ENCODE measurements at regions not wholly inside any gene's neighbourhood (a gene's known extent, or its start where the extent isn't known, plus 50 kb on each side); places are given as distances from the start of the nearest gene placed in this dataset.

- TF ChIP-seq, protein P1, sequence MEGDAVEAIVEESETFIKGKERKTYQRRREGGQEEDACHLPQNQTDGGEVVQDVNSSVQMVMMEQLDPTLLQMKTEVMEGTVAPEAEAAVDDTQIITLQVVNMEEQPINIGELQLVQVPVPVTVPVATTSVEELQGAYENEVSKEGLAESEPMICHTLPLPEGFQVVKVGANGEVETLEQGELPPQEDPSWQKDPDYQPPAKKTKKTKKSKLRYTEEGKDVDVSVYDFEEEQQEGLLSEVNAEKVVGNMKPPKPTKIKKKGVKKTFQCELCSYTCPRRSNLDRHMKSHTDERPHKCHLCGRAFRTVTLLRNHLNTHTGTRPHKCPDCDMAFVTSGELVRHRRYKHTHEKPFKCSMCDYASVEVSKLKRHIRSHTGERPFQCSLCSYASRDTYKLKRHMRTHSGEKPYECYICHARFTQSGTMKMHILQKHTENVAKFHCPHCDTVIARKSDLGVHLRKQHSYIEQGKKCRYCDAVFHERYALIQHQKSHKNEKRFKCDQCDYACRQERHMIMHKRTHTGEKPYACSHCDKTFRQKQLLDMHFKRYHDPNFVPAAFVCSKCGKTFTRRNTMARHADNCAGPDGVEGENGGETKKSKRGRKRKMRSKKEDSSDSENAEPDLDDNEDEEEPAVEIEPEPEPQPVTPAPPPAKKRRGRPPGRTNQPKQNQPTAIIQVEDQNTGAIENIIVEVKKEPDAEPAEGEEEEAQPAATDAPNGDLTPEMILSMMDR (IDR thresholded peaks at IDR 0.05; ENCODE audit: low read depth, low read length), result no peak
- TF ChIP-seq, protein P2, sequence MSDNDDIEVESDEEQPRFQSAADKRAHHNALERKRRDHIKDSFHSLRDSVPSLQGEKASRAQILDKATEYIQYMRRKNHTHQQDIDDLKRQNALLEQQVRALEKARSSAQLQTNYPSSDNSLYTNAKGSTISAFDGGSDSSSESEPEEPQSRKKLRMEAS (IDR thresholded peaks at IDR 0.05; ENCODE audit: low read depth, low read length), result no peak
Observed at GRCh38 chr1:30338765-30339164, 384.6 kb downstream of the MATN1 start.

Data from NB4 (cell line).